ENCODE measurements at regions not wholly inside any gene's neighbourhood (a gene's known extent, or its start where the extent isn't known, plus 50 kb on each side); places are given as distances from the start of the nearest gene placed in this dataset.

DNA sequence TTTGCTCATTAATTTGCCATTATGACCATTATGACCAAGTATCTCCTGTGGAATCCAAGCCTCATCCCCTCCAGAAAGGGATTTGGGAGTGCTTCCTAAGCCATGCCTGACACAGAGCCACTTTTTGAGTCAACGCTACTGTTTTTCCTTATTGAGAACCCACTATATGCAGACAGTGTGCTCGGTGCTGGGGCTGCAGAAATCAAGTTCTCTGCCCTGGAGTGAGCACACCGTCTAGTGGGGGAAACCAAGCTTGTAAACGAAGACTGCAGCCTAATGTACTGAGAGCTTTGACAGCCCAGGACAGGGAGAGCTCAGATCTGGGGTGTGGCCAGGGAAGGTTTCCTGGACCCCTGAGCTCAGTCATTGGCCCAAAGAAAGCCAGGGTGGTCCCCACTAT, 111.0 kb downstream of the ENGASE start:
- TF ChIP-seq, protein P1, sequence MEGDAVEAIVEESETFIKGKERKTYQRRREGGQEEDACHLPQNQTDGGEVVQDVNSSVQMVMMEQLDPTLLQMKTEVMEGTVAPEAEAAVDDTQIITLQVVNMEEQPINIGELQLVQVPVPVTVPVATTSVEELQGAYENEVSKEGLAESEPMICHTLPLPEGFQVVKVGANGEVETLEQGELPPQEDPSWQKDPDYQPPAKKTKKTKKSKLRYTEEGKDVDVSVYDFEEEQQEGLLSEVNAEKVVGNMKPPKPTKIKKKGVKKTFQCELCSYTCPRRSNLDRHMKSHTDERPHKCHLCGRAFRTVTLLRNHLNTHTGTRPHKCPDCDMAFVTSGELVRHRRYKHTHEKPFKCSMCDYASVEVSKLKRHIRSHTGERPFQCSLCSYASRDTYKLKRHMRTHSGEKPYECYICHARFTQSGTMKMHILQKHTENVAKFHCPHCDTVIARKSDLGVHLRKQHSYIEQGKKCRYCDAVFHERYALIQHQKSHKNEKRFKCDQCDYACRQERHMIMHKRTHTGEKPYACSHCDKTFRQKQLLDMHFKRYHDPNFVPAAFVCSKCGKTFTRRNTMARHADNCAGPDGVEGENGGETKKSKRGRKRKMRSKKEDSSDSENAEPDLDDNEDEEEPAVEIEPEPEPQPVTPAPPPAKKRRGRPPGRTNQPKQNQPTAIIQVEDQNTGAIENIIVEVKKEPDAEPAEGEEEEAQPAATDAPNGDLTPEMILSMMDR (IDR thresholded peaks at IDR 0.05 in 2 of 3, conservative IDR thresholded peaks at IDR 0.05 in 1 of 3; ENCODE audit: borderline replicate concordance in 1 of 3, insufficient read depth in 1 of 3, low read depth in 2 of 3, low read length in 2 of 3) = no peak
- TF ChIP-seq, protein P2, sequence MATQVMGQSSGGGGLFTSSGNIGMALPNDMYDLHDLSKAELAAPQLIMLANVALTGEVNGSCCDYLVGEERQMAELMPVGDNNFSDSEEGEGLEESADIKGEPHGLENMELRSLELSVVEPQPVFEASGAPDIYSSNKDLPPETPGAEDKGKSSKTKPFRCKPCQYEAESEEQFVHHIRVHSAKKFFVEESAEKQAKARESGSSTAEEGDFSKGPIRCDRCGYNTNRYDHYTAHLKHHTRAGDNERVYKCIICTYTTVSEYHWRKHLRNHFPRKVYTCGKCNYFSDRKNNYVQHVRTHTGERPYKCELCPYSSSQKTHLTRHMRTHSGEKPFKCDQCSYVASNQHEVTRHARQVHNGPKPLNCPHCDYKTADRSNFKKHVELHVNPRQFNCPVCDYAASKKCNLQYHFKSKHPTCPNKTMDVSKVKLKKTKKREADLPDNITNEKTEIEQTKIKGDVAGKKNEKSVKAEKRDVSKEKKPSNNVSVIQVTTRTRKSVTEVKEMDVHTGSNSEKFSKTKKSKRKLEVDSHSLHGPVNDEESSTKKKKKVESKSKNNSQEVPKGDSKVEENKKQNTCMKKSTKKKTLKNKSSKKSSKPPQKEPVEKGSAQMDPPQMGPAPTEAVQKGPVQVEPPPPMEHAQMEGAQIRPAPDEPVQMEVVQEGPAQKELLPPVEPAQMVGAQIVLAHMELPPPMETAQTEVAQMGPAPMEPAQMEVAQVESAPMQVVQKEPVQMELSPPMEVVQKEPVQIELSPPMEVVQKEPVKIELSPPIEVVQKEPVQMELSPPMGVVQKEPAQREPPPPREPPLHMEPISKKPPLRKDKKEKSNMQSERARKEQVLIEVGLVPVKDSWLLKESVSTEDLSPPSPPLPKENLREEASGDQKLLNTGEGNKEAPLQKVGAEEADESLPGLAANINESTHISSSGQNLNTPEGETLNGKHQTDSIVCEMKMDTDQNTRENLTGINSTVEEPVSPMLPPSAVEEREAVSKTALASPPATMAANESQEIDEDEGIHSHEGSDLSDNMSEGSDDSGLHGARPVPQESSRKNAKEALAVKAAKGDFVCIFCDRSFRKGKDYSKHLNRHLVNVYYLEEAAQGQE (IDR thresholded peaks at IDR 0.05; ENCODE audit: low read depth) = no peak
- TF ChIP-seq, protein P3, sequence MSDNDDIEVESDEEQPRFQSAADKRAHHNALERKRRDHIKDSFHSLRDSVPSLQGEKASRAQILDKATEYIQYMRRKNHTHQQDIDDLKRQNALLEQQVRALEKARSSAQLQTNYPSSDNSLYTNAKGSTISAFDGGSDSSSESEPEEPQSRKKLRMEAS (IDR thresholded peaks at IDR 0.05) = no peak
